Stimulated activated CD8-positive, alpha-beta memory T cell treated with anti-CD3 and anti-CD28 coated beads, Interleukin-4, amount 100 ng/mL, for 48 hours (primary cell): ENCODE measurements at regions not wholly inside any gene's neighbourhood (a gene's known extent, or its start where the extent isn't known, plus 50 kb on each side); places are given as distances from the start of the nearest gene placed in this dataset.

ENCODE experiments used
- DNase-seq: peaks from one replicate; pipeline ENCODE4 v3.0.0-alpha.2; 2020

DNA sequence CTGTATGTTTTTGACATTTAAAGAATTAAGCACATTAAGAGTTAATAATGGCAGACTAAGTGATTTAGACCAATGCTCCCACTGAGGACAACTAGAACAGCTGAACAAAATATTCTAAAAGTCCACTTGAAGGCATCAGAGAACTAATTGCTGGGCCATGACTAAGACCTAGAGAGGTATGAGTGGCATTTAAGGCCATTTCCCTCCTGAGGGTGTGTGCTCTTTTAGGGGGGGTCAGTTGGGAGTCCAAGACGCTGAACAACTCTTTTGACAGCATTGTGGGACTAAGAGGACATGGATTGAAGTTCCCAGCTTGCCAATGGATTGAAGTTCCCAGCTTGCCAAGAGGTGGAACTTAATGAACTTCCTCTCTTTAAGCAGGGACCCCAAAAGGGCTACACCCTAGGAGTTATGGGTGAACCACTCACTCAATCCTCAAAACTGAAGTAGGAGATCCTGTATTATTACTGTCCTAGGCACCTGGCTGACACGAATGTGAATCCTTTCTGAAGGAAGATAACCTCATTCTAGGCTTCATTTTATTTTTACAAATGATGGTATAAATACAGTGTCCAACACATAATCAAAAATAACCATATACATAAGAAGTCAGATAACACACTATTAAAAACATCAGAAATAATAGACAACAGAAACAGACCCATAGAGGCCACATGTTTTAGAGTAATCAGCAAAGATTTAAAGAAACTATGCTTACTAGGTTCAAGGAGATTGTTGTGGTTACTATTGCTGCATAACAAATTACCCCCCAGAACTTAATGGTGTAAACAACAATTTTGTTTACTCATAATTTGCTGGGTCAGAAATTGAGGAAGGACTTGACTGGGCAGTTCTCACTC is 175.1 kb downstream of the VEGFA start:
- no peak for DNase-seq

DNA sequence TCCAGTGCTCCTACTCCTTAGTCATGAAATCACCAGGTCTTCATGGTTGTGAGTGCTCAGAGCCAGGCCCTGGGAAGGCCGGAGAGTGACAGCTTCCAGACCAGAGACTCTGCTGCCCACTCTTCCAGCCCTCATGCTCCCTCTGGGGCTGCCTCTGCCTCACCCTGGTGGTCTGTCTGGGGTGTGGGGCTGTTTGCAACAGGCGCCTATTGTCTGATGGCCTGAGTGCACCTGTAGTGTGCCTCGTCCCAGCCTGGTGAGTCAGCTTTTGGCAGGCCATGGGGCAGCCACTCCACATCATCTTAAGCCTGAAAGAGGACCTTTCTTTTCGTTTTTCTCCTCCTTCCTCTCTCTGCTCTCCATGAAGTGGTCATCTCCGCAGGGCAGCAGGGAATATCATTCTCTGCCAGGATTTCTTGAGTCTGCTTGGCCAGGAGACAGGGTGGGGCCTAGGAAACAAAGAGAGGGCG is 173.8 kb downstream of the VEGFA start:
- DNase-seq: peak; percentile 11

DNA sequence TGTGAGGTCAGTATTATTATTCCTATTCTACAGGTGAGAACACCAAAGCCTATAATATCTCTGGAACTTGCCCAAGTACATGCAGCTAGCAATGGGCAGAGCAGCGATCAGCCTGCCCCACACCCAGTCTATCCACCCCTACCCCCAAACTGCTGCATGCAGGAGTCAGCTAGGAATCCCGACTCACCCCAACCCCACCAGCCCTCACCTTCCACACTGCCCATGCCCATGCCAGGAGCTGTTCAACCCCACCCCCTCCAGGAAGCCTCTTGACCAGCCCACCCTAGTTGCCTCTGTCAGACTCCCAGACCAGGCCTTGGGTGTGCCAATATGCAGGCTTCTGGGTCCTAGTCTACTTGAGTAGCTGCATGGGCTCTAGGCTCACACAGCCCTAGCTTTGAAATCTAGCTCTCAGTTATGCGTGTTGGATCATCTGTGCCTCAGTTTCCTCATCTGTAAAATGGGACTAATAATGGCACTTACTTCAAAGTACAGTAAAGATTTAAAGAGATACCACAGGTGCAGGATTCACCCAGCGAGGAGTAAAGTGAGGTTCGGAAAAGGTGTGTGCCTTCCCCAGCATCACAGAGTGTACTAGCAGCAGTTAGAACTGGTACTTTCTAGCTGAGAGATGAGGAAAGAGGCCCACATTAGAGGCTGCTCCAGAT is 173.2 kb downstream of the VEGFA start:
- peak; percentile 17 for DNase-seq

DNA sequence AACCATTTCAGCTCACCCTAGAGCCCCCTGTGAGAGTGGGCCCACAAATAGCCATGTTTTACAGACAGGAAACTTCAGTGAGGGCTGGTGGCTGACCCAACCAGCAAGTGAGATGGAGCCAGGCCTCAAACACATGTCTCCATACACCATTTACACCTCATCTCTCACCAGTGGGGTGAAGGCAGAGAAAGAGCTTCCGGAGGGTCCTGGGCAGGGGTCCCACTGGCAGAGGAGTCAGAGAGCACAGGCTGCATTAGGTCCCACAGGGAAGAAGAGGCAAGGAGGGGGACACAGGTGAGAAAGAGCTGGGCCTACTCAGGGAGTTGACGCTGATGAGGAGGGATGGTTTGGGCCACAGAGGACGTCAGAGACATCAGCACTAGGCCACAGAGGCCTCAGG is 172.6 kb downstream of the VEGFA start:
- peak; percentile 10 for DNase-seq

DNA sequence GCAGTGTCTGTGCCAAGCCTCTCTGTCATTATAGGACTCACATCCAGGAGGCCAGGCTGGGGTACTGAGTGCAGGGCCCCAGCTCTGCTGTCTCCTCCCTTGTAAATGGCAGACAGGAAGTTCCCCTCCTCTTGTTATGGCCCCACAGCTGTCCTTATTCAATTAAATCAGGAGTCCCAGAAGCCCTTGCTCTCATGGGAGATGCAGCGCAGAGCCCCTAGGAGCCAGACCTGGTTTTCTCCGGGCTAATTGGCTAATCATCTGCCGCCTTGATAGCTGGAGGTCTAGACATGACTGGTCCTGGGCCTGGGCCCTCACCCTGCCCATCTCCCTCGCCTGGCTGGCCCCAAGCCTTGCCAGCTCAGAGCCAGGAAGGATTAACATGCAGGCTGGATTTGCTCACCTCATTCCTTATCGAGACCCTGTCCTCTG is 172.0 kb downstream of the VEGFA start:
- DNase-seq: peak; percentile 7

DNA sequence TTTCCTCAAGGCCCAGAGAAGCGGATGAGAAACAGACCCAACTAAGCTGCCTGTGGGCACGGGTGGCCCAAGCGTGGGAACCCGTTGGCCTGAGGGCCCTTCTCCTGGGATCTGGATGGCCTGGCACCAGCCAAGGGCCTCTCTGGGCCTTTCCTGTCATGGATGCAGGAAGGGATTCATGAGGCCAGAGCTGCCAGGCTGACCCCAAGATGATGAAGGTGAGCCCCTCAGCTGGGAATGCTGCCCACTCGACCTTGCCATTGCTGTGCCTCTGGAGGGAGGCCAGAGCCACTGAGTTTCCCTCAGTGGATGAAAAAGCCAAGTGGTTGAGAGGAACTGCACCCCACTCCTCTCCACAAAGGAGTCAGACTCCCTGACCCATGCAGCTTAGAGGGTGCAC is 171.2 kb downstream of the VEGFA start:
- no peak for DNase-seq

DNA sequence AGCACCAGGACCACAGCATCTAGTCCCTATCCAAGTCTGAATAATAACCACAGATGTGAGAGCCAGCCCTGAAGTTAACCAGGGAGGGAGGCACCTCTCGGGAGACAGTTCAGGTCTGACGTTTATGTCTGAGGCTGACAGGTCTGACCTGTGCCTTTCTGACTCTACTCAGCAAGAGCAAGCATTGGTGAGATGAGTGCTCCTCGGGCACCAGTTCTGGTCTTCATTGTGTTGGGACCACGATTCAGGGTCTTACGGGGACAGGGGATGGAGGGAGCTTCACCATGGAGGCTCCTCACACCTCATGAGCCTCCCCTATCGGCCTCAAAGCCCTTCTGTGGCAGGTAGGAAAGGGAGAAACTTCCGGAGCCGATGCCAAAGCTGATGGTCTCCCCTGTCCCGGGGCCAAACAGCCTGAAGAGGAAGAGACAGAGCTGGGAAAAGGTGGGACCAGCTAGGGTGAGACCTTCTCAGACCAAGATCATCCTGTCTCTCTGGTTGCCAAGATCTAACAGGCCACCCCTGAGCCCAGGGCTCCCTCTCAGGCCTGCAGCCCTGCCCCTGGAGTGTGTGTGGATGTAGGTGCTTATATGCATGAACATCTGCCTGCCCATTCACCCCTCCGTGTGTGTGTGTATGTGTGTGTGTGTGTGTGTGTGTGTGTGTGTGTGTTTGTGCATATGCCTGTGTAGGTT is 170.5 kb downstream of the VEGFA start:
- DNase-seq: peak; percentile 11

DNA sequence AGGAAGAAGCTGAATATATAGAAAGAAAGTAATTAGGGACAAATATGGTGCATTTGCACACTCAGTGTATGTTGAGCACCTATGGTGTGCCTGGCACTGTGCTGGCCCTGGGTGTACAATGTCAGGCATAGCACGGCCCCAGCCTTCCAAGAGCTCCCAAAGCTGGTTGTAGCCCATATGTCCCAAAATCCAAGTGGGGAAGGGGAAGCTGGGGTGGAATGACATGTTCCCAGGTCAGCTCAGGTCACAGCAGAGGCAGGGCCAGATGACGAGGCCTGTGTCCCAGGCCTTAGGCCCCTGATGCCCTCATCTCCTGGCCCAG is 170.0 kb downstream of the VEGFA start:
- DNase-seq: no peak

DNA sequence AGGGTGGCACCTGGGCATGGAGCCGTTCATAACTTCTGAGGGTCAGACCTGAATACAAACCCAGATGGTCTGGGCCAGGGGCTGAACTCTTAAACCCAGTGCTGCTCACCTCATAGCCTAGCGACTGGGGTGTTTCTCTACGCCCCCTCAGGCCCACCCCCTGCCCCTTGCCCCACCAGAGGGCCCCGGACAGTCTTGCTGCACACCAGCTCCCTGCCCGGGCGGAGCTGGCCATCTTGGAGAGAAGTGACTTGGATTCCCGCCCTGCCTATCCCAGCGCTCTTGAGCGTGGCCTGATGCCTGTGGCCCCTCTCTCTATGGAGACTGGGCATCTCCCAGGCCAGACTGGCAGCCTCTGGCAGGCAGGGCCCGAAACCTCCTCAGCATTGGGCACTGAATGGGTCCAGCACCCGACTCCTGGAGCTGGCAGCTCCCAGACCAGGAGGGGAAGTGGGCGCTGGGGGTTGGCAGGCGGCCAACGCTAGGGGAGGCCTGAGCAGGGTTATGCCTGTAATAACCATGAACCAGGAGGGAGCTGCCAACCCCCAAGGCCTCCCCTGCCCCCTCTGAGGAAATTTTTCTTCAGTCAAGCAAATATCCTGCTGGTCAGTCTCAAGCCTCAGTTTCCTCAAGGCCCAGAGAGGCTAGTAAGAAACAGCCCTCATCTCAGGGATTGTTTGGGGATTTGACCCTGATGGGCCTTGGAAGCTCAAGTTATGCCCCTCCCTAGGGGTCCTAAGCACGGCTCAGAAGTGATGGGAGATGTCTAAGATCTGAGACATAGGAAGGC is 169.5 kb downstream of the VEGFA start:
- peak; percentile 10 for DNase-seq

DNA sequence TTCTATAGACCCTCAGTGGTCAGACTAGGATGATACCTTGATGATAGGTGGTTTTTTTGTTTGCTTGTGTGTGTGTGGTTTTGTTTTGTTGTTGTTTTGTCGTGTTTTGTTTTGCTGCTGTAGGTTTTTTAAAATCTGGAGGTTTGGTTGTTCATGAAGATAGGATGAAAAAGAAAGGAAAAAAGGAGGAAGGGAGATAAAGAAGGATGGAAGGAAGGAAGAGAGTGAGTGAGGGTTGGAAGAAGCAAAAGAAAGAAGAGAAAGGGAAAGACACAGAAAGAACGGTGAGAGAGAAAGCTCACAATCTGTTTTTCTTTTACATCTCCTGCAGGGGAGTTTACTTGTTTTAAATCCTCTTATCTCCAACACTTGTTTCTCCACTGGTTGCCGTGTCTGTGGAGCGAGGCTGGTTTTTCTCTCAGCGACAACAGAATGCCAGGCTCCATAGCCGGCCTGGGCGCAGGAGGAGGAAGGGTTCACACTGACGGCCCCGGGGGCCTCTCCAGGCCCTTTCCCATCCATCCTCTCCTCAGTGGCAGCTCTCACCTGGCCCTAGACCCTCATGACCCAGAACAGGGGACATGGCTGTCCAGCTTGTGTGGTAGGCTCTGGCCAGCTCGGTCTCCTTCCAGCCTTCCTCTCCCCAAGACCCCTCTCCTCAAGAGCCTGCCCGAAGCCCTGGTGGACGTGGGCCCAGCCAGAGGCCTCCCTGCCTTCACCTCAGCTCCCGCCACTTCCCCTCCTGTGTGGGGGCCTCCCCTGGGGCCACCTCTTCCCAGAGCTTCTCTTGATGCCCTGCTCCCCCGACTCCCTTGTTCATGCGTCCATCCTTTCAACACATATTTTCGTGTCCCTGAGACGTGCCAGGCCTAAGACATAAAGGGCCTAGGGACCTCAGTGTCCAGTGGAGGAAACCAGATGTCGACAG is 168.4 kb downstream of the VEGFA start:
- DNase-seq: peak; percentile 9

DNA sequence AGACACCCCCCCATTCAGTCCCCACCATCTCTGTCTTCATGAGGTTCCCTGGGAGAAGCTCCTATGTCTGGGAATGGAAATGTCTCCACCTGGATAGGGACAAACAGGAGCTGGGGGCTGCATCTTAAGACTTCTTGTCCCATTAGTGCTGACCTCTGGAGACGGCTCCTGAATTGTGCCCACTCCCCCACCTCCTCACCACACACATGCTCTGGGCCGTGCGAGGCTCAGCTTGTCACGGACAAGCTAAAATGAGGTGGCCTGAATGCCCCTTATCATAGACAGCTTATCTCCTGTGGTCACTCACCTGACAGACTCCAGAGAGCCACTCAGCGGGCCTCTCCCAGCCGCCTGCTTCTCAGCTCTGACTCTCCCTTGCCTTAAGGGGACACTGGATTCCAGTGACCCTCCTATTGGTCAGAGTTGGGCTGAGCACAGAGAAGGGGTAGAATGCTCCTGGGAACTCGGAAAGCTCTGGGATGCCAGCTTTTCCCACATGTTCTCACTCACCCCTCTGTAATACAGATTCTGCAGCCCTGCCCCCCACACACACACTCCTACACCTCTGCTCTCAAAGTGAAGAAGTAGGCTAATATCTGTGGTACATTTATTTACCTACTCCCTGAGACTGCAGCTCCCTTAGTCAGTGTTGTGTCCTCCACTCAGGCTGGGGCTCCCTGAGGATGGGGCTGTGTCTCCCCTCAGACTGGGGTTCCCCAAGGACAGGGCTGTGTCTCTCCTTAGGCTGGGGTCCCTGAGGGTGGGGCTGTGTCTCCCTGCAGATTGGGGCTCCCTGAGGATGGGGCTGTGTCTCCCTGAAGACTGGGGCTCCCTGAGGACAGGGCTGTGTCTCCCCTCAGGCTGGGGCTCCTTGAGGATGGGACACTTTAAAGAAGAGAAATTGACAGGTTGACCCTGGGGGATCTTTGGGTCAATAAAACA is 167.5 kb downstream of the VEGFA start:
- DNase-seq: peak; percentile 8

DNA sequence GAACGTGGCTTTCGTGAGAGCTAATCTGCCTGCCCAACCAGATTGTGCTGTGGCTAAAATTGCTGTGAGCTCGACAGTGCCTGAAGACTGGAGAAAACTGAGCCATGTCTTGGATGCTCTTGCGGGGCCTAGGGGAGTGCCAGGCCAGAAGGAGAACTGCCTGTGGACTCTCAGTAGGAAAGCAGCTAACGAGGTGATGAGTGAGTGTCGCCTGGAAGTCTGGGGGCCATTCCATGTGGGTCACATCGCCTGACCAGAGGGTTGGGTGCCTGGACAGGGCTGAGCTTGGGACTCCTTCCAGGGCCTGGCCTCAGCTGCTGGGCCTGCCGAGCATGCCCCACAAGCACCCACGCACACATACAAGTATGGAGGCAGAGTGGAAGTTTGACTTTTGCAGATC is 166.5 kb downstream of the VEGFA start:
- DNase-seq: peak; percentile 12

DNA sequence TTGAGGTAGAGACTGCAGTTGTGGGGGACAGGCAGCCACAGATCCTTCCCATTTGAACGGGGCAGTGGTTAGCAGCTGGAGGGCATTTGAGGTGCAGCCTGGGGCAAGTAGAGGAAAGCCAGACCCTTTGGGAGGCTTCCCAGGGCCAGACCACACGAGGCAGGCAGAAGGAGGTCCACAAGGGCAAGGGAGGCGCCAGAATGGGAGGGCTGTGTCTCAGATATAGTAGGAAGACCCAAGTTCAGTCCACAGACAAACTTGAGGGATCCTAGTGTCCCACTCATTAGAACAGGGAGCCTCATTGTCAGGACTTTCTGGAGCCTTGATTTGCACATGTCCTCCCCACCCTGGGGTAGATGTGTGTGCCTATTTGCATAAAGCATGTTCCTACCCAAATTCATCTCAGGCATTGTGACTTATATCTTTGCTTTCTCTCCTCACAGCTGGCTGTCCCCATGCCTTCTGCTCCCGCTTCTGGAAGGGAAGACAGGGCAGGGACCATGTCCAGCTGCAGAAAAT is 166.0 kb downstream of the VEGFA start:
- peak; percentile 13 for DNase-seq

DNA sequence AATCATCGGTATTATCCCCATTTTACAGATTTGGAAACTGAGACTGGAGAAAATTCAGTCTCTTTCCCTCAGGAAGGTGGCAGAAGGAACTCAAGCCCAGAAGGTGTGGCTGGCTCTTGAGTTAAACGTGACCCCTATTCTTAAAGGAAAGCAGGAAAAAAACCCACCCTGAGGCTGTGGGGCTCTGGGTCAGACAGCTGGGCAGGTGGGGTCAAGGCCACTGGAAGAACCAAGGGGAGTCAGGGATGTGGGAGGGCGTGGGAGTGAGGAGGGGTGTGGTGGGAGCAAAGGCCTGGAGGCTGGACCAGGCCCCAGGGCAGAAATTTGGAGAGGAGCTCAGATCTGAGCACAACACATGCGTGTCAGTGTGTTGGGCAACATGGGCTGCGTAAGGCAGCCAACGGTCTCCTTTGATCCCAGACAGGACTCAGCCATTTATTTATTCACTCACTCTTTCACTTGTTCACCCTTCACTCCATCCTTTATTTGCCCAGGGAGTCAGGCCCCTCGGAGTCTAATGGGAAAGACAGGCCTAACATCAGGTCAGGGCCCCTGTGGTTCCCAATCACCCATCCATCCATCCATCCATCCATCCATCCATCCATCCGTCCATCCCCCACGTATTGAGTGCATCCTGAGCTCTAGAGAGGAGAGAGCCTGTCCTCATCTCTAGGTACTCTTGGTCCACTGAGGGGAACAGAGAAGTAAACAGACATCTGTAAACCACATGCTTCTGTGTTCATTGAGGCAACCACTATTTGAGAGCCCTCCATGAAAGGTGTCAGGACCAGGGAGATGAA is 165.0 kb downstream of the VEGFA start:
- no peak for DNase-seq

DNA sequence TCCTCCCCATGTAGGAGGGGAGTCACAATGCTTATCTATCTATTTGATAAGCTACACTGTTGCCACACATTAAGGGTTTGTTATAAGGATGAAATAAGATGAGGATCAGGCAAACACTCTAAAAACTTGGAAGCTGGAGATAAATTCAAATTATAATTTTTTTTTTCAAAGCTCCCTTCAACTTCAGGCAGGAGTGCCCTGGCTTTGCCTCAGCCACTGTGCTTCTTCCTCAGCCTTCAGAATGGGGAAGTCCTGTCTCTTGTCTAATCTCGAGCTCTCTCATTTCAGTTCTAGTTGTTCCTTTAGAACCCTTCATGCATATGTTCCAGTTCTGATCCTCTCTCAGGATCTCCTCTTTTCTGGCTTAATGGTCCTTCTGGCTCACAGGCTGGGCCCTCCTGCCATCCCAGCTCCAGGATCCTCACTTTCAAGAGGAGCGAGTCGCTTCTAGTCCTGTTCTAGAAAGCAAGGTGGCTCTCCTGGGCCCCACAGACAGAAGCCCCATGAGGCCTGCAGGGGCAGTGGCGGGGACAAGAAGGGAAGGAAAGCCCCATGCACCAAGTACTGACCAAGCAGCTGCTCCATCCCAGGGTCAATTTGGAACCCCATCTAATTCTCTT is 164.3 kb downstream of the VEGFA start:
- DNase-seq: no peak

DNA sequence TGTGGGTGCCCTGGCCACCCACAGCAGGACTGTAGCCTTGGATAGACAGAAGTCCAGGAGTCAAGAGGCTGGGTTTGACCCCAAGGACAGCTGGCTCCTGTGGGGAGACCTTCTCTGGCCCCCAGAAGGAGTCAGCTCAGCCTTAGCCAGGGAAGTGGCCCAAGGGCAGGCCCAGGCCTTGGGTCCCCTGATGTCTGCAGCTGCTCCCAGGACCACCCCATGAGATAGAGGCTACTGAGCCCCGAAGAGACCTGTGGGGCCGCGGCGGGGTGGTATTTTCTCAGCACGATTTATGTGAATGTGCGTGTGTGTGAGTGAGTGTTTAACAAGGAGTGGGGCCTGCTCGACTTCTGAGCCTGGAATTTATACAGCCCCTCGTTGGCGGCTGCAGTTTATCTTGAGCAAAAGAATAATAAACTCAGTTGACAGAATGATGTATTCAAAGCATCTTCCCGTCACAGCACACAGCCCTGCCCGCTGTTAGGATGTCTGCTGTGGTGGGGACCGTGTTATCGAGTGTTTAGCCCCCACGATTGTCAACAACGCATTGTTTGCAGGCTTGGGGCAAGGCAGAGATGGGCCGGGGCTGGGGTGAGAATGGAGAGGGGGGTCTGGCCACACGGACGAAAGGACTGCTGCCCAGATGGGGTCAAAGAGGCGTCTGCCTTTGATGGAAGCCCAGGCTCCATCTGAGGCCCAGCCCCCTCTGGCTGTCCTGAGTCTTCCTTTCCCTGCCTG is 163.3 kb downstream of the VEGFA start:
- DNase-seq: no peak

DNA sequence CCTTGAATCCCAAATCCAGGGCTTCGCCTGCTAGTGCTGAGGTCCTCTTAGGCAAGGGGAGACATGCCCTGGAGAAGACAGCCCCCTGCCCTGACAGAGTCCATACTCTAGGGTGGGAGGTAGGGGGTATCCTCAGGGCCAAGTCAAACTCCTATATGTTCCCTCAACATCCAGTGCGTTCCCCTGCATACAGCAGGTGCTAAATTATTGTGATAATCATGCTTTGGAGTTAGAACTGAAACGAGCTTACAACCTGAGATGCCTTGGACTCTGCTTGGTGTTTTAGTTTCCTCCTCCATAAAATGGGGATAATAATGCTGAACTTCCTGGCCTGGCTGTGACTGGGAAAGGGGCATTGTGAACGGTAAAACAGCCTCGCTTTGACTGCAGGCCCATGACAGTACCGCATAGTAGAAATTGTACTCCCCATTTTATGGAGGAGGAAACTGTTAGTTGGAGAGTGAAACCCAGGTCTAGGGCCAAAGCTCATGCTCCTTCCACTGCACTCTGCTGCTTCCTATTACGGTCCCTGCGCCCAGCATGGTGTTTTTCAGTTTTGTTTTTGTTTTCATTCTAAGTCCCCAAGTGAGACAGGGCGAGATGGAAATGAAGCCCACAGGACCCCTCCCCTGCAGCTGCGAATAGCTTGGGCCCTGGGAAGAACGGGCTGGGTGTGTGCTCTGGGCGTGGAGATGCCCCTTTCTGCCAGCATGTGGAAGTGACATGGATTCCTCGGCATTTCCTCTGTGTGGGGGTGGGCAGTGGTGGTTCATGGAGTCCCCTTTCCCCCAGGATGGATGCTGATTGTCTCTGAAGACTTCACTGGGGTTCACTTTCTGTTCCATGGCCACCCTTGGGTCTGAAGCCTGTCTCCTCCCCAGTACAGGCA is 162.5 kb downstream of the VEGFA start:
- no peak for DNase-seq
